ENCODE measurements at regions not wholly inside any gene's neighbourhood (a gene's known extent, or its start where the extent isn't known, plus 50 kb on each side); places are given as distances from the start of the nearest gene placed in this dataset.

DNA sequence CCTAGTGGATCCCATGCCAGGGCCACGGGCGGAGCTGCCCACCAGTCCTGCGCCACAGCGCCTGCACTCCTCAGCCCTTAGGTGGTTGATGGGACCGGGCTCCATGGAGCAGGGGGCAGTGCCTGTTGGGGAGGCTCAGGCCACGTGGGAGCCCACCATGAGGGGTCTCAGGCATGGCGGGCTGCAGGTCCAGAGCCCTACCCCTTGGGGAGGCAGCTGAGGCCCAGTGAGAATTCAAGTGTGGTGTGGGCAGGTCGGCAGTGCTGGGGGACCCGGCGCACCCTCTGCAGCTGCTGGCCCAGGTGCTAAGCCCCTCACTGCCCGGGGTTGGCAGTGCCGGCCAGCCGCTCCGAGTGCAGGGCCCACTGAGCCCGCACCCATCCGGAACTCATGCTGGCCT lies 139.8 kb upstream of the LYZL2 start:
- Histone ChIP-seq H3K9me3 (peaks cover 0 to 25% (median 13%) of the 10 kb centered on the region in 3 donors), H3K27me3 (no peaks in the 10 kb centered on the region), H3K4me3 (no peak overlapping the region), H3K27ac (no peak overlapping the region), H3K36me3 (no peaks in the 10 kb centered on the region), H3K4me1 (no peaks in the 10 kb centered on the region)
- no peak for DNase-seq
- intact Hi-C loops (cut with DNase I): no loop called here
- WGBS, 2 donors: 100% methylated on average over 1 to 2 of the region's 16 CpGs
- TF ChIP-seq, protein P1, sequence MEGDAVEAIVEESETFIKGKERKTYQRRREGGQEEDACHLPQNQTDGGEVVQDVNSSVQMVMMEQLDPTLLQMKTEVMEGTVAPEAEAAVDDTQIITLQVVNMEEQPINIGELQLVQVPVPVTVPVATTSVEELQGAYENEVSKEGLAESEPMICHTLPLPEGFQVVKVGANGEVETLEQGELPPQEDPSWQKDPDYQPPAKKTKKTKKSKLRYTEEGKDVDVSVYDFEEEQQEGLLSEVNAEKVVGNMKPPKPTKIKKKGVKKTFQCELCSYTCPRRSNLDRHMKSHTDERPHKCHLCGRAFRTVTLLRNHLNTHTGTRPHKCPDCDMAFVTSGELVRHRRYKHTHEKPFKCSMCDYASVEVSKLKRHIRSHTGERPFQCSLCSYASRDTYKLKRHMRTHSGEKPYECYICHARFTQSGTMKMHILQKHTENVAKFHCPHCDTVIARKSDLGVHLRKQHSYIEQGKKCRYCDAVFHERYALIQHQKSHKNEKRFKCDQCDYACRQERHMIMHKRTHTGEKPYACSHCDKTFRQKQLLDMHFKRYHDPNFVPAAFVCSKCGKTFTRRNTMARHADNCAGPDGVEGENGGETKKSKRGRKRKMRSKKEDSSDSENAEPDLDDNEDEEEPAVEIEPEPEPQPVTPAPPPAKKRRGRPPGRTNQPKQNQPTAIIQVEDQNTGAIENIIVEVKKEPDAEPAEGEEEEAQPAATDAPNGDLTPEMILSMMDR (IDR thresholded peaks at IDR 0.05): no peak
- TF ChIP-seq POLR2A (IDR thresholded peaks at IDR 0.05): no peak

DNA sequence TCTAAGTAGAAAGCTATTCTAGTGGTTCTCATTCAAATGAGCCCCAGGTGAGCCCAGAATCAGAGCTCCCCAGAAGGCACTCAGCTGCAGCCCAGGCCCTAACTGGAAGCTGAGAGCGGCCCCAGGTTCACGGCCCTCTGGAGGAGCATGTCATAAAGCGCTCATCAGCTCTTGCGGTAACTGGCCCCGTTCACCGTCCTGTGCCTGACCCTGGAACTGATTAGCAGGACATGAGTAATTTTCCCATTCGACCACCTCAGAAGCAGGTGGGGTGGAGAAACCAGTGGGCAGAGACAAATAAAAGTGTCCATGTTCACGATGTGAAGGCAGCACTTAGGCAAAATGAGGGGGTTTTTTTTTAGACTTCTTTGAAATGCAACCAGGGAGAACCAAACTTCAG lies 136.1 kb upstream of the LYZL2 start:
- intact Hi-C loops (cut with DNase I): no loop called here
- H3K27me3 ChIP-seq: no peaks in the 10 kb centered on the region
- no peaks in the 10 kb centered on the region for H3K4me1 ChIP-seq
- peaks cover 0 to 15% (median 12%) of the 10 kb centered on the region in 3 donors for H3K9me3 ChIP-seq
- no peak overlapping the region for H3K27ac ChIP-seq
- H3K36me3 ChIP-seq: no peaks in the 10 kb centered on the region
- H3K4me3 ChIP-seq: no peak overlapping the region
- no peak for TF ChIP-seq POLR2A (IDR thresholded peaks at IDR 0.05)
- TF ChIP-seq, protein P1 (IDR thresholded peaks at IDR 0.05): no peak
- no peak for DNase-seq
- WGBS, 2 donors: 55 to 69% methylated on average over 2 to 7 of the region's 8 CpGs

DNA sequence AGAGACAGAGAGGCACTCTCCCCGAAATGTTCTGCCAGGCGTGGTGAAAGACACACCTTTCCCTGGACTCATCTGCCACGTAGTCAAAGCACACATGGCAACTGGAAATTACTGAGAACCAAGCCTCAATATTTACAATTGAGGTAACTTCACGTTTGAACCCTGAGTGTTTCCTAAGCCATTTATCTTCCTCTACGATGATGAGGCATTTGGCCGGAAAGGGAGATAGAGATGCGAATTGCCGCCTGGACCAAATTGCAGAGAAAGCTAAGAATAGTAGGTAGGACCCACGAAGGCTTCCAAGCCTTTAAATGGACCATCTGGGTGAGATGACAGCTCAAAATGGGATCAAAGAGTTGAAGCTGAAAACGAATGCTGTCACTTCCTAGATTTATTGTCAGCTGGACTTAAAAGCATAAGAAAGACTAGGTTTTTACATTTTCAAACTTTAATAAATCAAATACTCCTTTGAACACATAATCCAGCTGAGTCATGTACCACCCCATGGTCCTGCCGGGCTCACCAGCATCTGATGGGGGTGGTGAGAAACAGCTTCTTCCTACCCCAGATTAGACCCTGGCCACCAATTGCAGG lies 135.6 kb upstream of the LYZL2 start:
- peaks cover 0 to 10% (median 7%) of the 10 kb centered on the region in 3 donors for H3K9me3 ChIP-seq
- WGBS, 2 donors: 39 to 50% methylated on average over 8 to 11 of the region's 11 CpGs
- intact Hi-C loops (cut with DNase I): no loop called here

DNA sequence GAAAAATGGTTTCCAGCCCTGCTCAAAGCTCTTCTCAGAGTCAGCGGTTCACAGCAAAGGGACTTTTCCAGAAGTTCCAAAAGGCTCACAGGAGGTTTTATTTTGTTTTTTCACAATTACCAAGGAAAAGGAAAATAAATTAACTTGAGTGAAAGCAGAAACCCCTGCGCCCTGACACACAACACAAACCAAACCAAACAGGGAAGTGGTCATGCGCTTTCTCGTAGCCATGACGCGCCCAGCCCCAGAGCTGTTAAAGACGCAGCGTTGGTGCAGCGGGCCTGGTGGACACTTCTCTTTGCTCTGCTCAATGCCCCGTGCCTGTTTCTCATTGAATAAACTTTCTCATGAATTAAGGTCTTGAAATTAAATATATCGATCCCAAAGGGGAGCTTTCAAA lies 134.4 kb upstream of the LYZL2 start:
- no peak for TF ChIP-seq POLR2A (IDR thresholded peaks at IDR 0.05)
- Histone ChIP-seq H3K27ac (no peak overlapping the region), H3K4me1 (no peaks in the 10 kb centered on the region), H3K9me3 (no peaks in the 10 kb centered on the region), H3K36me3 (no peaks in the 10 kb centered on the region), H3K4me3 (no peak overlapping the region), H3K27me3 (no peaks in the 10 kb centered on the region)
- no peak for DNase-seq
- intact Hi-C loops (cut with DNase I): no loop called here
- WGBS, 2 donors: 73 to 87% methylated on average over 11 of the region's 11 CpGs

More for the DNA sequence above, 135.6 kb upstream of the LYZL2 start:
- Histone ChIP-seq H3K27me3 (no peaks in the 10 kb centered on the region), H3K36me3 (no peaks in the 10 kb centered on the region), H3K27ac (no peak overlapping the region), H3K4me1 (no peaks in the 10 kb centered on the region), H3K4me3 (no peak overlapping the region)
- no peak for DNase-seq
- TF ChIP-seq, protein P1 (IDR thresholded peaks at IDR 0.05): no peak
- TF ChIP-seq POLR2A (IDR thresholded peaks at IDR 0.05): no peak

DNA sequence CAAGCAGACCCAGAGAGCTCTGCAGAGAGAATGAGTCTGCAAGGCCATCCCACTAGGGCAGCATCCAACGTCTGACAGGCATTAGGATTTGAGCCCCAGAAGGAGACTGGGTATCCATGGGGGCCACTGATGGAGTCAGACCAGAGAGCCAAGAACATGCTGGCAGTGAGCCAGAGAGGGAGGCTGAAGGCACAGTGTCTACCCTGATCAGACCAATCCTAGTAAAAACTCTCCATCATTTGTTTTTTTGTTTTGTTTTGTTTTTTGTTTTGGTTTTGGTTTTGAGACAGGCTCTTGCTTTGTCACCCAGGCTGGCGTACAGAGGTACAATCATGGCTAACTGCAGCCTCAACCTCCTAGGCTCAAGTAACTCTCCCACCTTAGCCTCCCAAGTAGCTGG lies 133.1 kb upstream of the LYZL2 start:
- TF ChIP-seq, protein P1 (IDR thresholded peaks at IDR 0.05): no peak
- no peak for TF ChIP-seq POLR2A (IDR thresholded peaks at IDR 0.05)
- no peaks in the 10 kb centered on the region for H3K4me1 ChIP-seq
- WGBS, 2 donors: 69 to 83% methylated on average over 1 to 2 of the region's 2 CpGs
- no peaks in the 10 kb centered on the region for H3K36me3 ChIP-seq
- no peak overlapping the region for H3K27ac ChIP-seq
- no peaks in the 10 kb centered on the region for H3K9me3 ChIP-seq
- no peaks in the 10 kb centered on the region for H3K27me3 ChIP-seq
- intact Hi-C loops (cut with DNase I): no loop called here
- no peak for DNase-seq
- no peak overlapping the region for H3K4me3 ChIP-seq

DNA sequence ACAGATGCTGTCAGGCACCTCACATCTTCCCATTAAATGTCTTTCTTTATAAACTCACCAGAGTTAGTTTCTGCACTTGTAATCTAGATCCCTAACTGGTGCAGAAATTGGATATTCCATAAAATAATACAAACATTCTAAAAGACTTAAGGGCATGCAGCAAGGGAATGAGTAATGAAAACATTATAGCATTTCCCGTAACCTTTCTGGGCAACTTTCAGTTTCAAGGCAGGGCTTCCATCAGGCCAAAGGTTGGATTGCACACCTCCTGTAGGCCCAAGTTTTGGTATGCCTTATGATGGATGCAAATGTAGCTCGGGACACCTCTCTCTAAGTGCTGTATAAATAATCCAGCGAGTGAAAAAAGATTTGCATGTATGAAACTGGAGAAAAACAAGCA lies 129.9 kb upstream of the LYZL2 start:
- Histone ChIP-seq H3K27me3 (no peaks in the 10 kb centered on the region), H3K4me3 (no peak overlapping the region), H3K36me3 (no peaks in the 10 kb centered on the region), H3K27ac (no peak overlapping the region), H3K9me3 (no peaks in the 10 kb centered on the region), H3K4me1 (no peaks in the 10 kb centered on the region)
- intact Hi-C loops (cut with DNase I): no loop called here
- TF ChIP-seq POLR2A (IDR thresholded peaks at IDR 0.05): no peak
- TF ChIP-seq, protein P1 (IDR thresholded peaks at IDR 0.05): no peak
- 41 to 47% methylated on average over 3 of the region's 3 CpGs for WGBS, 2 donors
- DNase-seq: no peak
